ENCODE measurements at regions not wholly inside any gene's neighbourhood (a gene's known extent, or its start where the extent isn't known, plus 50 kb on each side); places are given as distances from the start of the nearest gene placed in this dataset.

- H3K4me1 ChIP-seq (ENCODE audit: control insufficient read depth, insufficient read depth, low read length): no peaks in the 10 kb centered on the region
- BruUV-seq (replicated peaks): no TSS peak
- DNase-seq (ENCODE audit: low read depth, low spot score) (no peak), ATAC-seq (no peak)
- H3K36me3 ChIP-seq (ENCODE audit: control insufficient read depth, insufficient read depth, low read length): no peaks in the 10 kb centered on the region
- no peaks in the 10 kb centered on the region for H3K9me3 ChIP-seq (ENCODE audit: control insufficient read depth, insufficient read depth, low read depth, low read length)
- no peak overlapping the region for H3K27ac ChIP-seq (ENCODE audit: low read length)
- H3K4me3 ChIP-seq (ENCODE audit: low read depth in 2 of 2, low read length in 2 of 2): no peak overlapping the region
- intact Hi-C loops (cut with micrococcal nuclease; ENCODE audit: unreplicated experiment): no loop called here
- TF ChIP-seq SIN3A (IDR thresholded peaks at IDR 0.05; ENCODE audit: borderline replicate concordance, insufficient read depth, low read depth, low read length): no peak
- TF ChIP-seq REST (IDR thresholded peaks at IDR 0.05; ENCODE audit: insufficient read depth in 1 of 2, low read depth in 2 of 2, low read length in 1 of 2): no peak
- TF ChIP-seq CTCF (IDR thresholded peaks at IDR 0.05): no peak
- no peak for TF ChIP-seq POLR2AphosphoS5 (IDR thresholded peaks at IDR 0.05; ENCODE audit: low read depth, low read length)
- no peak for TF ChIP-seq TCF7L2 (IDR thresholded peaks at IDR 0.05; ENCODE audit: low read depth, low read length)
- in situ Hi-C loops (cut with HindIII; ENCODE audit: low pct_unique_long_range_greater_than_20kb, low sequenced_read_pairs): no loop called here
- no peaks in the 10 kb centered on the region for H3K27me3 ChIP-seq (ENCODE audit: control insufficient read depth, insufficient read depth, low read length)
- CTCF ChIA-PET: no interaction called here
- POLR2A ChIA-PET: no interaction called here
These were observed 77.5 kb upstream of the SEPTIN5 start for GRCh38 chr22:19636696-19637407.

- BruUV-seq (replicated peaks): no TSS peak
- Histone ChIP-seq H3K9me3 (ENCODE audit: control insufficient read depth, insufficient read depth, low read depth, low read length) (no peaks in the 10 kb centered on the region), H3K27ac (ENCODE audit: low read length) (no peak overlapping the region), H3K27me3 (ENCODE audit: control insufficient read depth, insufficient read depth, low read length) (no peaks in the 10 kb centered on the region), H3K4me1 (ENCODE audit: control insufficient read depth, insufficient read depth, low read length) (no peaks in the 10 kb centered on the region), H3K4me3 (ENCODE audit: low read depth in 2 of 2, low read length in 2 of 2) (no peak overlapping the region), H3K36me3 (ENCODE audit: control insufficient read depth, insufficient read depth, low read length) (no peaks in the 10 kb centered on the region)
- no peak for ATAC-seq
- in situ Hi-C loops (cut with HindIII; ENCODE audit: low pct_unique_long_range_greater_than_20kb, low sequenced_read_pairs) (no loop called here), intact Hi-C loops (cut with micrococcal nuclease; ENCODE audit: unreplicated experiment) (no loop called here)
- TF ChIP-seq POLR2AphosphoS5 (IDR thresholded peaks at IDR 0.05; ENCODE audit: low read depth, low read length) (no peak), SIN3A (IDR thresholded peaks at IDR 0.05; ENCODE audit: borderline replicate concordance, insufficient read depth, low read depth, low read length) (no peak), CTCF (IDR thresholded peaks at IDR 0.05) (no peak), REST (IDR thresholded peaks at IDR 0.05; ENCODE audit: insufficient read depth in 1 of 2, low read depth in 2 of 2, low read length in 1 of 2) (no peak), TCF7L2 (IDR thresholded peaks at IDR 0.05; ENCODE audit: low read depth, low read length) (no peak)
- CTCF ChIA-PET: no interaction called here
- DNase-seq (ENCODE audit: low read depth, low spot score): no peak
- POLR2A ChIA-PET: no interaction called here
These were observed 76.7 kb upstream of the SEPTIN5 start for GRCh38 chr22:19637408-19638281.

All from Panc1 (cell line).